ENCODE measurements at regions not wholly inside any gene's neighbourhood (a gene's known extent, or its start where the extent isn't known, plus 50 kb on each side); places are given as distances from the start of the nearest gene placed in this dataset.

DNA sequence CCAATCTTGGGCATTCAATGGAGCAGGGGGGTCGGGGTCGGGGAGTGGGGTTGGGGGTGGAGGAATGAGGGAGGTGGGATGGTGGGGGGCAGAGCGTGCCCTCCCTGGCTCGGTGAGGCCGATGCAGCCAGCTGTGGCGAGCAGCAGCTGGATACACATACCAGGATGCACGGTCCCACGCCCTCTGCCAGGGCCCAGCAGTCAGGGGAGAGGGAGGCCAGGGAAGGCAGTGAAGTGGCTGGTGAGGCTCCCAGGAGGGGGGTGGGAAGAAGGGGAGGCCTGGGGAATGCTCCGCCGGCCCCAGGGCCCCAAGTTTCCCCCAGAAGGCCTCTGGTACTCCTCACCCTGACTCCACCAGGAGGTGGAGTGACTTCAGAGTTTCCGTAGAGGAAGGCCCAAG is 77.6 kb upstream of the LHX1 start:
- TF ChIP-seq, protein P1, sequence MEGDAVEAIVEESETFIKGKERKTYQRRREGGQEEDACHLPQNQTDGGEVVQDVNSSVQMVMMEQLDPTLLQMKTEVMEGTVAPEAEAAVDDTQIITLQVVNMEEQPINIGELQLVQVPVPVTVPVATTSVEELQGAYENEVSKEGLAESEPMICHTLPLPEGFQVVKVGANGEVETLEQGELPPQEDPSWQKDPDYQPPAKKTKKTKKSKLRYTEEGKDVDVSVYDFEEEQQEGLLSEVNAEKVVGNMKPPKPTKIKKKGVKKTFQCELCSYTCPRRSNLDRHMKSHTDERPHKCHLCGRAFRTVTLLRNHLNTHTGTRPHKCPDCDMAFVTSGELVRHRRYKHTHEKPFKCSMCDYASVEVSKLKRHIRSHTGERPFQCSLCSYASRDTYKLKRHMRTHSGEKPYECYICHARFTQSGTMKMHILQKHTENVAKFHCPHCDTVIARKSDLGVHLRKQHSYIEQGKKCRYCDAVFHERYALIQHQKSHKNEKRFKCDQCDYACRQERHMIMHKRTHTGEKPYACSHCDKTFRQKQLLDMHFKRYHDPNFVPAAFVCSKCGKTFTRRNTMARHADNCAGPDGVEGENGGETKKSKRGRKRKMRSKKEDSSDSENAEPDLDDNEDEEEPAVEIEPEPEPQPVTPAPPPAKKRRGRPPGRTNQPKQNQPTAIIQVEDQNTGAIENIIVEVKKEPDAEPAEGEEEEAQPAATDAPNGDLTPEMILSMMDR (conservative IDR thresholded peaks at IDR 0.05; ENCODE audit: control insufficient read depth, insufficient read depth, low read depth, low read length): no peak
- DNase-seq (ENCODE audit: low read depth): no peak

GRCh38 chr17:36861531-36861930 is 75.7 kb upstream of the LHX1 start:
- no peak overlapping the region for H3K4me3 ChIP-seq (ENCODE audit: control insufficient read depth, low read depth, low read length)
- TF ChIP-seq, protein P1 (conservative IDR thresholded peaks at IDR 0.05; ENCODE audit: control insufficient read depth, insufficient read depth, low read depth, low read length): no peak
- no peak for DNase-seq (ENCODE audit: low read depth)

More for the DNA sequence above, 77.6 kb upstream of the LHX1 start:
- H3K4me3 ChIP-seq (ENCODE audit: control insufficient read depth, low read depth, low read length): no peak overlapping the region

- TF ChIP-seq, protein P1 (conservative IDR thresholded peaks at IDR 0.05; ENCODE audit: control insufficient read depth, insufficient read depth, low read depth, low read length): no peak
- DNase-seq (ENCODE audit: low read depth): no peak
- no peak overlapping the region for H3K4me3 ChIP-seq (ENCODE audit: control insufficient read depth, low read depth, low read length)
Observed at GRCh38 chr17:36862116-36862920, 75.0 kb upstream of the LHX1 start.

- TF ChIP-seq, protein P1 (conservative IDR thresholded peaks at IDR 0.05; ENCODE audit: control insufficient read depth, insufficient read depth, low read depth, low read length): no peak
- H3K4me3 ChIP-seq (ENCODE audit: control insufficient read depth, low read depth, low read length): no peak overlapping the region
- DNase-seq (ENCODE audit: low read depth): no peak
Observed at GRCh38 chr17:36863131-36863530, 74.1 kb upstream of the LHX1 start.

DNA sequence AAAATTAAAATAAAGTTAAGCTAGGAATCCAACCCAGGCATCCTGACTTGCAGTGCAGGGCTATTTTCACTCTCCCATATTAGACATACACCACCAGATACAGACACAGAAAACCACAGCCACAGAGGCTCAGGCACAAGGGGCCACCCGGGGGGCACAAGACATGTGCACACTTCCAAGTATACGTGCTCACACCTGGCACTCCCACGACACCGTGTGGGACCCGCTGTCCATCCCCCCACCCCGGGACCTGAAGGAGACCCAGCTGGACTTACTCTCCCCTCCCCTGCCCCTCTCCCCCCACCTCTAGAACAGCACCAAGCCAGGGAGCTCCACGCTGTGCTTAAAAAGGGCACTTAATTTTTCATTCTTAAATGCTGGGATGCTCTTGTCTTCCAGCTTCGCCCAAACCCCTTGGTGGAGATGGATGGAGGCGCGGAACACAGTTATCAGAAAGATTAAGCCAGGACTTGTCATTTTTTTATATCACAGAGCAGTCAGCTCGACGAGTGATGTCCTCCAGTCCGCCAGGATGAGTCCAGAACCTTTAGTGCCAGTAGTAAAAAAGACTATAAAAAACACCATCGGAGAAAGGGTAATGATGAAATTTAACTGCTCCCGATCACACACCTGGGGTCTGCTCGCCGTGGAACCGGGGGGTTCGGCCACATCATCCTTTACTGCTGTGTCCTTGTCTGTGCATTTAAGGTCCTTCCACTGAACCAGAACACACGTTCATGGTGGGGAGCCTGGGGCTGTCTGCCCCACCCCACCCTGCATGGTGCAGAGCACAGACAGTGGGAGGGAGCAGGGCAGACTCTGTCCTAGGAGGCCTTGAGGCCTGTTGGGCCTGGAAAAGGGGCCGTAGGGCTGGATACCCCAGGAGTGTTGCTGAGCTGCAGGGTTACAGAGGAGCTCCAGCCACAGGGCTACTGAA is 73.3 kb upstream of the LHX1 start:
- DNase-seq (ENCODE audit: low read depth): no peak
- TF ChIP-seq, protein P1 (conservative IDR thresholded peaks at IDR 0.05; ENCODE audit: control insufficient read depth, insufficient read depth, low read depth, low read length): no peak
- no peak overlapping the region for H3K4me3 ChIP-seq (ENCODE audit: control insufficient read depth, low read depth, low read length)

DNA sequence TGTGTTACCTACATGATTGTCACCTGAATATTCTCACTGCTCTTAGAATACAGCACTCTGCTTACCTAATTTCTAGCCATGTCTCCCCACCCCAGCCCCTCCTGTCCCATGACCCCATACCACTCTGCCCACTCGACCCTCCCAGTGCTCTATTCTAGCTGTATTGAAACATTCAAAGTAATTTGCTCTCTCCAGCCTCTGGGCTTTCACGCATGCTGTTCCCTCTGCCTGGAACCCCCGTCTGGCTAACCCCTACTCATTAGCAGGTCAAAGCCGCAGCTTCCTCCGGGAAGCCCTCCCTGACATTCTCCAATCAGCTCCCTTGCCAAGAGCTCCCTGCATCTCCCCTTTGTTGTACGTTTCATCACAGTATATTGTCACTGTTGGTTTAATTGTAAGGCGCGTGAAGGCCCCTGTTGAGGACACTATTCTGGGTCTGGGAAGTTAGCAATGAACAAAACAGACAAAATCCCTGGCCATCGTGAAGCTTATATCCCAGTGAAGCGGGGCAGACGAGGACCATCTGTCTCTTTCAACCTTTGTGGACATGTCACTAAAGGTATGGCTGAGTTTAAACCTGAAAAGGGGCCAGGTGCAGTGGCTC is 72.3 kb upstream of the LHX1 start:
- TF ChIP-seq, protein P1 (conservative IDR thresholded peaks at IDR 0.05; ENCODE audit: control insufficient read depth, insufficient read depth, low read depth, low read length): no peak
- DNase-seq (ENCODE audit: low read depth): no peak
- H3K4me3 ChIP-seq (ENCODE audit: control insufficient read depth, low read depth, low read length): no peak overlapping the region

All from fibroblast of mammary gland (primary cell).